GM12878 (cell line): ENCODE measurements at regions not wholly inside any gene's neighbourhood (a gene's known extent, or its start where the extent isn't known, plus 50 kb on each side); places are given as distances from the start of the nearest gene placed in this dataset.

ENCODE experiments used
- ATAC-seq: fragments of 200-7000 bp; cut with Tn5 transposase; 3 replicates; pipeline ENCODE4 v1.9.1; 2020; ENCODE audit warnings: mild to moderate bottlenecking, moderate library complexity
- BruUV-seq: library from RNA; stranded (reverse); fragments of 400-500 nt; replicated peaks from 2 replicates; lab custom pipeline; 2021; lab: Mats Ljungman, UMichigan
- CTCF ChIA-PET: fragments of 300-600 bp; sonication (Branson Sonifier 250); formaldehyde crosslinking; extraction: SDS; loops from one replicate; lab custom pipeline; 2021; ENCODE audit warnings: inconsistent platforms; lab: Yijun Ruan, JAX
- POLR2A ChIA-PET: fragments of 350-600 bp; formaldehyde crosslinking; extraction: SDS; loops from one replicate; lab custom pipeline; 2021; ENCODE audit warnings: inconsistent platforms; lab: Charles Lee
- RAD21 ChIA-PET: fragments of 300-600 bp; sonication (Branson Sonifier 250); formaldehyde crosslinking; loops from one replicate; lab custom pipeline; 2023; ENCODE audit warnings: antibody characterized with exemption; ENCODE audit not compliant: unreplicated experiment; lab: Charles Lee
- SMC1A ChIA-PET: fragments of 300-600 bp; sonication (Branson Sonifier 250); formaldehyde crosslinking; loops from one replicate; lab custom pipeline; 2023; ENCODE audit not compliant: unreplicated experiment, uncharacterized antibody; lab: Charles Lee
- DNase-seq: peaks from one replicate; pipeline ENCODE4 v3.0.0-alpha.2; 2011; ENCODE audit warnings: low read depth, low spot score
- FAIRE-seq: peaks from 3 replicates; lab custom pipeline; 2011; peaks lifted over from hg19 to GRCh38; lab: Jason Lieb, UNC
- H2AFZ ChIP-seq: 2 replicates; pipeline ENCODE4 v1.6.0; 2011; ENCODE audit warnings: low read depth, low read length, control low read depth; ENCODE audit not compliant: control insufficient read depth
- H3K27ac ChIP-seq: 2 replicates; pipeline ENCODE4 v1.5.1; 2011; ENCODE audit warnings: control low read depth; ENCODE audit not compliant: control insufficient read depth, insufficient read depth
- H3K27me3 ChIP-seq, 2 experiments: replicated peaks in 1 of 2; 2 replicates each; pipeline versions ENCODE4 v1.6.0 to v1.6.1; 2011; ENCODE audit warnings: low read length in 1 of 2; ENCODE audit not compliant: control insufficient read depth in 2 of 2, insufficient read depth in 2 of 2
- H3K36me3 ChIP-seq, 2 experiments: 2 replicates each; pipeline ENCODE4 v1.5.1; 2011; ENCODE audit warnings: low read length in 1 of 2; ENCODE audit not compliant: control insufficient read depth in 2 of 2, insufficient read depth in 2 of 2
- H3K4me1 ChIP-seq: 2 replicates; pipeline ENCODE4 v1.6.1; 2011; ENCODE audit warnings: mild to moderate bottlenecking, low read length, moderate library complexity, mixed read lengths; ENCODE audit not compliant: control insufficient read depth, insufficient read depth
- H3K4me2 ChIP-seq: 2 replicates; pipeline ENCODE4 v1.6.0; 2011; ENCODE audit warnings: control low read depth; ENCODE audit not compliant: control insufficient read depth, insufficient read depth
- H3K4me3 ChIP-seq: fragments of 200-600 bp; sonication (generic); 2 replicates; pipeline ENCODE4 v1.5.1; 2016
- H3K79me2 ChIP-seq: 2 replicates; pipeline ENCODE4 v1.6.0; 2011; ENCODE audit warnings: low read length; ENCODE audit not compliant: control insufficient read depth, insufficient read depth
- H3K9ac ChIP-seq: 2 replicates; pipeline ENCODE4 v1.8.0; 2011; ENCODE audit warnings: low read length, control low read depth, mixed read lengths; ENCODE audit not compliant: control insufficient read depth, insufficient read depth
- H3K9me3 ChIP-seq: replicated peaks from 3 replicates; pipeline ENCODE4 v1.5.1; 2011; ENCODE audit warnings: mild to moderate bottlenecking, low read length; ENCODE audit not compliant: control insufficient read depth, insufficient read depth
- H4K20me1 ChIP-seq: 2 replicates; pipeline ENCODE4 v1.6.0; 2011; ENCODE audit not compliant: control insufficient read depth, insufficient read depth
- BHLHE40 ChIP-seq, 2 experiments: fragments of 450-650 bp in 1 of 2; IDR thresholded peaks; 2 replicates each; pipeline ENCODE4 v1.6.1; 2011 to 2017; ENCODE audit warnings: low read depth in 2 of 2, borderline replicate concordance in 1 of 2, improper control_type of control experiment in 1 of 2, low read length in 1 of 2, mild to moderate bottlenecking in 1 of 2
- CHD1 ChIP-seq: IDR thresholded peaks from 2 replicates; pipeline ENCODE4 v1.6.1; 2012; ENCODE audit warnings: low read depth, low read length, improper control_type of control experiment
- IRF3 ChIP-seq: fragments of 450-650 bp; IDR thresholded peaks from 2 replicates; pipeline ENCODE4 v1.6.1; 2014; ENCODE audit warnings: mild to moderate bottlenecking
- ZBTB11 ChIP-seq: fragments of 450-650 bp; formaldehyde crosslinking; IDR thresholded peaks from 2 replicates; pipeline ENCODE4 v1.5.0; 2022; ENCODE audit warnings: mild to moderate bottlenecking, missing genetic modification characterization
- whole genome bisulfite sequencing: methylation state at CpG from one replicate; pipeline ENCODE4 v1.1.6; 2016; ENCODE audit warnings: low lambda C conversion rate; ENCODE audit not compliant: insufficient replicate concordance, insufficient coverage; ENCODE audit errors: missing lambda C conversion rate; 5-methylcytosine and 5-hydroxymethylcytosine counted together
- in situ Hi-C: fragments of 300-500 bp; cut with MboI; formaldehyde crosslinking; loops from 9 replicates; pipeline ENCODE4 v1.14.3; 2018; ENCODE audit warnings: mixed read lengths
- intact Hi-C: fragments of 100-400 bp; cut with micrococcal nuclease; formaldehyde crosslinking; loops from one replicate; pipeline ENCODE4 v1.14.2; 2022; ENCODE audit not compliant: unreplicated experiment

GRCh38 chr11:112587664-112588063 lies 327.0 kb upstream of the PLET1 start:
- no peak overlapping the region for H3K27ac ChIP-seq
- no peak for TF ChIP-seq ZBTB11 (CRISPR knock-in tag)
- TF ChIP-seq IRF3 = no peak
- TF ChIP-seq CHD1 = no peak
- TF ChIP-seq BHLHE40 (IDR thresholded peaks at IDR 0.05; ENCODE audit: borderline replicate concordance in 1 of 2, low read depth in 2 of 2, low read length in 1 of 2) = no peak
- TF ChIP-seq, all 136 proteins: peak for 0
- RAD21 ChIA-PET = interaction anchor here (0.9 to 3.4 kb wide), 29 partner anchors 21 to 702 kb away, joined by 3 to 53 read pairs (median 5); no protein-coding TSS in a partner anchor
- Histone ChIP-seq H2AFZ (no peak overlapping the region), H3K9me3 (no peaks in the 10 kb centered on the region), H3K9ac (no peak overlapping the region), H3K4me3 (no peak overlapping the region), H3K79me2 (no peaks in the 10 kb centered on the region), H3K36me3 (no peaks in the 10 kb centered on the region), H4K20me1 (no peaks in the 10 kb centered on the region), H3K27me3 (no peaks in the 10 kb centered on the region; a peak in 1 of 4 replicates), H3K4me1 (peaks cover 17% of the 10 kb centered on the region), H3K4me2 (no peak overlapping the region)
- BruUV-seq = no TSS peak
- no peak for ATAC-seq
- POLR2A ChIA-PET = no interaction called here
- intact Hi-C loops (loop anchor here (1.0 to 2.0 kb wide), 3 partner anchors 208 to 702 kb away; no protein-coding TSS in a partner anchor), in situ Hi-C loops (loop anchor here (5.0 kb wide), 2 partner anchors 205 to 705 kb away; no protein-coding TSS in a partner anchor)
- CTCF ChIA-PET = interaction anchor here (0.6 to 8.5 kb wide), 54 partner anchors 9 to 833 kb away, joined by 3 to 116 read pairs (median 5); no protein-coding TSS in a partner anchor
- FAIRE-seq = no peak
- DNase-seq = no peak
- SMC1A ChIA-PET = interaction anchor here (0.7 to 7.5 kb wide), 32 partner anchors 8 to 702 kb away, joined by 3 to 77 read pairs (median 6); no protein-coding TSS in a partner anchor
- WGBS = 46% methylated on average over 5 of the region's 5 CpGs
